IPS-NIHi7 (cell line): ENCODE measurements at regions not wholly inside any gene's neighbourhood (a gene's known extent, or its start where the extent isn't known, plus 50 kb on each side); places are given as distances from the start of the nearest gene placed in this dataset.
"Not testable (repeated sequence)": the region's sequence is repeated elsewhere in the genome, so short reads cannot be mapped to it uniquely, and the experiment has no call there.

Experiments
- DNase-seq: peaks from one replicate; pipeline ENCODE4 v3.0.0; 2012; ENCODE audit warnings: mixed read lengths; ENCODE audit errors: extremely low spot score

GRCh38 chr3:157581956-157582636 is 78.9 kb upstream of the VEPH1 start:
- DNase-seq: not testable (repeated sequence)

GRCh38 chr3:157581371-157581770 is 78.2 kb upstream of the VEPH1 start:
- DNase-seq: no peak

GRCh38 chr3:157578181-157578580 is 75.0 kb upstream of the VEPH1 start:
- no peak for DNase-seq

GRCh38 chr3:157574531-157574930 is 71.3 kb upstream of the VEPH1 start:
- no peak for DNase-seq

GRCh38 chr3:157573780-157574378 is 70.7 kb upstream of the VEPH1 start:
- no peak for DNase-seq

GRCh38 chr3:157573281-157573680 is 70.1 kb upstream of the VEPH1 start:
- DNase-seq: no peak

GRCh38 chr3:157572559-157573270 is 69.5 kb upstream of the VEPH1 start:
- peak; percentile 73 for DNase-seq

GRCh38 chr3:157566596-157566995 is 63.4 kb upstream of the VEPH1 start:
- no peak for DNase-seq

- DNase-seq: no peak
These were observed 56.2 kb upstream of the VEPH1 start for GRCh38 chr3:157559401-157559800.
